HUDEP-2 (cell line): ENCODE measurements at regions not wholly inside any gene's neighbourhood (a gene's known extent, or its start where the extent isn't known, plus 50 kb on each side); places are given as distances from the start of the nearest gene placed in this dataset.
A peak's percentile ranks its signal among the peaks of the same experiment; 100 is the strongest.
"Not testable (repeated sequence)": the region's sequence is repeated elsewhere in the genome, so short reads cannot be mapped to it uniquely, and the experiment has no call there.

ENCODE experiments used
- DNase-seq, 76 experiments: peaks; one replicate each; lab custom pipeline; 2025; ENCODE audit not compliant: unreplicated experiment in 76 of 76; lab: John Stamatoyannopoulos, UW

DNA sequence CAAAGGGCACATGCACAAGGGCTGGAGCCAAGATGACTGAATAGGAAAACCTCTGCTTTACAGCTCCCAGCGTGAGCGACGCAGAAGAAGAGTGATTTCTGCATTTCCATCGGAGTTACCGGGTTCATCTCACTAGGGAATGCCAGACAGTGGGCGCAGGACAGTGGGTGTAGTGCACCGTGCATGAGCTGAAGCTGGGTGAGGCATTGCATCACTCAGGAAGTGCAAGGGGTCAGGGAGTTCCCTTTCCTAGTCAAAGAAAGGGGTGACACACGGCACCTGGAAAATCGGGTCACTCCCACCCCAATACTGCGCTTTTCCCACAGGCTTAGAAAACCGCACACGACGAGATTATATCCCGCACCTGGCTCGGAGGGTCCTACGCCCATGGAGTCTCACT is 64.5 kb upstream of the HTR1E start:
- not testable (repeated sequence) for DNase-seq

DNA sequence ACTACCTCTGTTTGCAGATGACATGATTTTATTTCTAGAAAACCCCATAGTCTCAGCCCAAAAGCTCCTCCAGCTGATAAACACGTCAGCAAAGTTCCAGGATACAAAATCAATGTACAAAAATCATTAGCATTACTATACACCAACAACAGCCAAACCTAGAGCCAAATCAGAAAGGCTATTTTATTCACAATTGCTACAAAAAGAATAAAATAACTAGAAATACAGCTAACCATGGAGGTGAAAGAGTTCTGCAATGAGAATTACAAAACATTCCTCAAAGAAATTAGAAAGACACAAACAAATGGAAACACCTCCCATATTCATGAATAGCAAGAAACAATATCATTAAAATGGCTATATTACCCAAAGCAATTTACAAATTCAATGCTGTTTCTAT is 65.6 kb upstream of the HTR1E start:
- no peak for DNase-seq

DNA sequence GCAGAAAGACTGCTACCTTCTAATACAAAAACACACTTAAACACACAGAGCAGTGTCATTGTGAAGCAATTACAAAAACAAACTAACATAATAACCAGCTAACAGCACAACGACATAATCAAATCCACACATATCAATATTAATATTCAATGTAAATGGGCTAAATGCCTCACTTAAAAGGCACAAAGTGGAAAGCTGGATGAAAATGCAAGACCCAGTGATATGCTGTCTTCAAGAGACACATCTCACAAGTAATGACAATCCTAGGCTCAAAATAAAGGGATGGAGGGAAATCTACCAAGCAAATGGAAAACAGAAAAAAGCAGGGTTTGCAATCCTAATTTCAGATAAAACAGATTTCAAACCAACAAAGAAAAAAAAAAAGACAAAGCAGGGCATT is 67.8 kb upstream of the HTR1E start:
- no peak for DNase-seq

DNA sequence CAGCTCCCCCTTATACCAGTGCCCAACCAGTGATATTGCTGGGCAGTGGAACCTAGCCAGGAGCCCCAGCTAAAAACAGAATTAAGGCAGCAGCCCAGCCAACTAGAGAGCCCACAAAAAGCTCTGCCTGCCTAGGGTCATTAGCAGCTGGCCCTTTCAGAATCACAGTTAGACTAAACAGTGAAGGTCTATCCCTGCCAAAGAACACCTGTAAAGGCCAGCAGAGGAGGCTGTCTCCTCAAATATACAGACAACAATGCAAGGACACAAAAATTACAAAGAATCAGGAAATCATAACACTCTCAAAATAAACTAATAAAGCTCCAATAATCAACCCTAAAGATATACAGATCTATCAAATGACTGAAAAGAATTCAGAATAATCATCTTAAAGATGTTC is 77.8 kb upstream of the HTR1E start:
- no peak for DNase-seq

DNA sequence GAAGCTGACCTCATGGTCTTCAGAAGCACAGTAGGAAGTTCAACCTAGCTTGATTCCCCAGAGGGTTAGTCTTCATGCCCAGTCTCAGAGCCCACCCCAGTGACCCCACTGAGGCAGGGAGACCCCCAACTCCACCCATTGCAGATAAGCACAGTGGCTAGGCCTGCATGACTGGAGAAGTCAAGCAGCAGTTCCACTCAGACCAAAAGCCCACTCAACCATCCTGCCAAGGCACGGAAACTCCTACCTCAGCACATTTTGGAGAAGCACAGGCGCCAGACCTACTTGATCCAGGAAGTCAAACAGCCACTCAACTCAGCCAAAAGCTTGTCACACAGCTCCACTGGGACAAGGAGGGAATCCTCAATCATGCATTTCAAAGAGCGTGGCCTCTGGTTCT is 78.4 kb upstream of the HTR1E start:
- DNase-seq = no peak

DNA sequence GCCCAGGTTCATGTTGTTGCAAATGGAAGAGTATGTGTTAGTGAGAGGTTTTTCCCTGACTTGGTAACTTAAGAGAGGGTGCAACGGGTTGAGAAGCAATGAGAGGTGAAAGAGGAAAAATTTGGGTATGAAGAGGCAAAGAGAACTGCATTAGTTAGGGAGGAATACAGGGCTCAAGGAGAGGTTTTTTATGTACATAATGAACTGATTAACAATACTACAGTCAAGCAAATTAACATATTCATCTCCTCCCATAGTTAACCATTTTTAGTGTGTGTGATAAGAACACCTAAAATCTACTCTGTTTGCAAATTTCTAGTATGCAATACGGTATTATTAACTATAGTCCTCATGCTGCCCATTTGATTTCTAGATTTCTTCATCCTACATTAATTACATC is 79.5 kb upstream of the HTR1E start:
- DNase-seq = no peak

DNA sequence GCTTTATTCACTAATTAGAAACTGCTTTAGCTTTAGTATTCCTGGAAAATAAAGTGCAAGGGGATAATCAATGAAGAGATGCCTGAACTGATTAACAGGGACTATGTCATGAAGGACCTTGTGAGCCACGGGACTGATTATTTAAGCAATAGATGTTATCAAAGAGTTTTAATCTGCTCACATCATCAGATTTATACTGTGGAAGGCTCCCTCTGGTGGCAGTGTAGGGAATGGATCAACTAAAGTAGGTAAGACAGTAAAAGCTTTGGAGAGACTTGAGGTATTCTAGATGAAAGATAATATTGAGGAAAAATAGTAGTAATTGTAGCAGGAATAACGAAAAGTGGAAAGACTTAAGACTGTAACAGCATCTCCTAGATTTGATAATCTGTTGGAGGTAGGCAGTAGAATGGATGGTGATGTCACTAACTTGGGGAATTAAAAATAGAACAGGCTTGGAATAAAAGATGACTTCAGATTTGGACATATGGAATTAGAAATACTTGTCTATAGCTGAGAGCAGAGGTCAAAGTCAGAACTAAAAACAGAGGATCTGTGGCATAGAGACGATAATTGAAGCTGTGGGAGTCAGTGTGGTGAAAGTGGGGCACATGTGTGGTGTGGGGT is 80.3 kb upstream of the HTR1E start:
- DNase-seq = peak in 30 of 76 experiments; percentile 2 to 56 (median 20)

DNA sequence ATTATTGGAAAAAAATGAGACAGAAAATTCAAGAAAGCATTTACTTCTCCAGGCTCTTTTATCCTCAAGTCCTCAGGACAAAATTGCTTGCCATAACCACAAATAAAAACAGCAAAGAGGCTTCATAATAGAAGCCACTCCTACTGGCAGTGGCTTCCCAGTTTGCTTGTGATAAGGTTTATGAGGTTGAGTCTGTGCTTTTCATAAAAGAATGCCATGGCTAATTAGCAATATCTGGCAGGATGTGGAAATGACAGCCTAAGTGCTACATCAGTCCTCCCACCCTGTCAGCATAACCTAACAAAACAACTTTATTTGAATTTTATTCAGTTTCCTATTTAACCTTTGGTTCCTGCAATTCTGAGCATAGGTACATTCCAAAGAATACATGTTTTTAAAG is 80.9 kb upstream of the HTR1E start:
- no peak for DNase-seq

DNA sequence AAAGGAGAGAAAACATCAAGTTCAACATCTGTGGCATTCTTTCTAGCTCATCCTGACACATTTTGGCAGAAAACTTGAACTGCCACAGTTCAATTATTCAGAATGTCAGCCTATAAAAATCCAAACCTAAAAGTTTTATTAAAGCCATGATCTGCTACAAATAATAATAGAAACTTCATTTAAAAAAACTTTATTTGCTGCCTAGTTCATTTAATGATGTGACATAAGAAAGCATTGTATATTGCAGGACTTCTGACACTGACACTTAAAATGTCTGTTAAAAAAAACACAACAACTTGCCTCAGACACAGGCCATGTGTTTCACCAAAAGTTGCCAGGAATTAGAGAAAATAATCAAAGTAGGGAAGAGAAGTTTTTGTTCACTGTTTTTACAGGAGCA is 88.3 kb upstream of the HTR1E start:
- DNase-seq = no peak

DNA sequence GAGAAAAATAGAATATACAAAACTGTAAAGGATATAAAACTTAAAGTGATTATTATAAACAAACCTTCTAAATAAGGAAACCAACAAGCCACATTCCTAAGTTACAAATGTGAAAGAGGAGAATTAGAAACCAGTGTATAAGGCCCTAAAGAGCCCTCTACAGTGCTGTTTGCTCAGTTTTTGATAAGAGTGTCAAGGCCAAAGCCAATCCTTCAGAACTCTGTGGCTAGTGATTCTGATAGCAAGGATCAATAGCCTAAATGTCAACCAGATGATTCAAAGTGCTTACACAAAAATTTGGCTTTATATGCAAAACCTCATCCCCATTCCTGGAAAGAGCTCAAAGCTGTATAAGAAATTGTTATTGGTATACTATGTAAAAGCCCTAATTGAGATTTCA is 104.6 kb upstream of the HTR1E start:
- DNase-seq = no peak

DNA sequence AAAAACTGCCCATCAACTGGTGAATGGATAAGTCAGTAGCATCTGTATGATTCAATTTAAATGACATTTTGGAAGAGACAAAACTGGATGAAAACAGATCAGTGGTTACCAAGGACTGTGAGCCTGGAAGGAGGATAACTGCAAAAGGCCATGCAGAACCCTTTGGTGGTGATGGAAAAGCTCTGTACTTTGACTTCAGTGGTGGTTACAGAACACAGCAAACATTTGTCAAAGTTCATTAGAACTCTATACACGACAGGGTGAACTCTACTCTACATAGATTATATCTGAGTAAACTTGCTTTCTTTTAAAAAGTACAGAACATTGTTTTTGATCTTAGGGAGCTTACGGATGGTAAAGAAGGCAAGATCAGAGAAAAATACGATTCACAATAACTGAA is 111.9 kb upstream of the HTR1E start:
- DNase-seq = no peak

DNA sequence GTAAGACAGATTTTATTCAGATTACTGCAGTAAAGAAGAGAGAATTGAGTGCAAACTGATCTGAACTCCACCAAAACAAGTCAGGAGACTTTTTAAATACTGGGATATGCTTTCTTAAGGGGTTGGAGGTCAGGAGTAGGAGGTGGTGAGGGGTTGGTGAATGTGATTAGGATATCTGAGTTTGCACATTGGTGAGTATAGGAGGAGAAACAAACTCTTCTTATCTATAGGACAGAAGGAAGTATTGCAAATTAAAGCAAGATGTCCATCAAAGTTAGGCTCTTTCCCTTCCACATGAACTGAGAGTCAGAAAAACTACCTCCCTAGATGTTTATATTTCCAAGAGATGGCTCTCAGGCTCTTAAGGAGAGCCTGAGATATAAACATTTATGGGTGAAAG is 114.6 kb upstream of the HTR1E start:
- peak in 1 of 76 experiments; percentile 1 for DNase-seq

DNA sequence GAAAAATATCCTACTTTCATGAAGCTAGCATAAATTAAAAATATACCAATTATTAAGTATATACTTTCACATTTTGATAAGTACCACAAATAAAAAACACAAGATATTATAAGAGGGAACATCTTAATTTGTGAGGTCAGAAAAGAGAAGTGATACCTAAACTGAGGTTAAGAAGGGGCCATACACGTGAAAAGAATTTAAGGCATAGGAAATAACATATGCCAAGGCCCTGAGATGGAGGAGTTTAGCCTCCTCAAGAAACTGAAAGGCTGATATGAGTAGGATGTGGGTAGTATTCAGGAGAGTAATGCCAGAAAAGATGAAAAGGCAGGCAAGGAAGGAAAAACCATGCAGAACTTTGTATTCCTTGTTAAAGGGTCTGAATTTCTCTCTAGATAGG is 116.6 kb upstream of the HTR1E start:
- DNase-seq = no peak

DNA sequence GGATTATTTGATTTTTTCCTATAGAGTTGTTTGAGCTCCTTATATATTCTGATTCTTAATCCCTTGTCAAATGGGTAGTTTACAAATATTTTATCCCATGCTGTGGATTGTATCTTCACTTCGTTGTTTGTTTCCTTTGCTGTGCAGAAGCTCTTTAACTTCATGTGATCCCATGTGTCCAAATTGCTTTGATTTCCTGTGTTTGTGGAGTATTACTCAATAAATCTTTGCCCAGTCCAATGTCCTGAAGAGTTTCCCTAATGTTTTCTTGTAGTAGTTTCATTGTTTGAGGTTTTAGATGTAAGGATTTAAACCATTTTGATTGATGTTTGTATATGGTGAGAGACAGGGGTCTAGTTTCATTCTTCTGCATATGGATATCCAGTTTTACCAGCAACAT is 143.7 kb upstream of the HTR1E start:
- no peak for DNase-seq

DNA sequence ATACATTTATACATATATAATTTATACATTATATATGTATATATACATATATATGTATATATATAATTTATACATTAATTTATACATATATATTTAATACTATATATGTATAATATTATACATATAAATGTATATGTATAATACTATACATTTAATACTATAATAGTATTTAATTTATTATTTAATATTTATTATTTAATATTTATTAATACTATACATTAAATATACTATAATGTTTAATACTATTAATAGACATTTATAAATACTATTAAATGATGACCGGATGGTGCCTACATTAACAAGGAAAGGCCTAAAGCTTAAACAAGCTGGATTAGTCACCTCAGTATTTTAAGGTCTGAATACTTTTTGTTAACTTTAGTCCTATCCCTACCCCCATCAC is 145.9 kb upstream of the HTR1E start:
- no peak for DNase-seq

DNA sequence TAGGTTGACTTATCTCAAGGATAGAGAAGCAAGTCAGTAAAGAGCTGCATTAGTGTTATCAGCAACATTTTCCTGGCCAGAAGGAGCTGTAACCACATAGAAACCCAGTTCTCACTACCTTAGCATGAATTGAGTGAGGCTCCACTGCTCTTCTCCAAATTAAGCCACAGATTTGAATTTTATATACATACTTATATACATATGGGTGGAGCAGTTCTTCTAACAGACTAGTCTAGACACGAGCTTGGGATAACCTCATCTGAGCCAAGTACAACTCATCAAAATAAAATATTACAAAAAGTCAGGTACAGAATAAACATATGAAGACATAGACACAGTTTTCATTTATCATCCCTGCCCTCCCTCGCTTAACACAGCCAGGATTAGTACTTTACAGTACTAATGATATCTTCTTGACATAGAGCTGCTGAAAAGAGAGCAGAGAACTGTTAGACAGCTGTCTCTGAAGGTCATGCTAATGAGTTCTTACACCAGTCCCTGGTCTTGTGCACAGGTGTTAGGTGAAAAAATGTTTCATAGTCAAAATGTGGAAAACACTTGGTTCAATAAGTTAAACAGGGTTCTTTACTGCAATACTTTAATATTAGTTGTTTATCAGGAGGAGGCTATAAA is 147.4 kb upstream of the HTR1E start:
- DNase-seq = no peak

DNA sequence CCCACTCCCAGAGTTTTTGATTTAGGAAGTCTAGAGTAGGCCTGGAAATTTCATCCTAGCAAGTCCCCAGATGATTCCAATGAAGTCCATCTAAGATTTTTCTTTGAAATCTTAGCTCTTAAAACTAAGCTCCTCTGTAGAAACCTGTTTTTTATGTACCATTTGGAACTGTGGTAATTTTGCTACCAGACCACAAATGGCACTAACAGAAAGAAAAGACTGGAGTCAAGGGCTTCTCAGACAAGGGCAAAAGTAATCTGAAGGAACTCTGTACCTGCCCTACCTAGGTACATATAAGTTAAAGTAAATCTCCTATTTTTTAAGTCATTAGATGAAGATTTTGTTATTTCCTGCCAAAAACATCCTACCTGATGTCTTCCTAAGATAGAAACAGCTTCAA is 155.0 kb upstream of the HTR1E start:
- no peak for DNase-seq

DNA sequence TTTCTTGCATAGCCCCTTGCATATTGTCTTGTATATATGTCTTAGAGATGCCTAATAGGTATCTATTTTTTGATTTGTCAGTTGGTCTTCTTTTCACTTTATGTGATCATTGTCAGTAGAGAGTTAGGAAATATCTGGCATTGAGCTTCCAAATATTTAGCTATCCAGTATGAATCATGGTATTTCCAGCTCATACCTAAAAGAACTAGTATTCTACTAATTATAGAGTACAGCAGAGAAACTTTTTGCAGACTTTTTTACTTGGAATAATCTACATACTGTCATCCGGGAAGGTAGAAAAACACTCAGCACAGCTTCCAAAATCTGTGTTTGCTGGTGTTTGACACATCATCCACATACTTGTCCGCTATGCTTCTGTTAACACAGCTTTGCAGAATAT is 156.4 kb upstream of the HTR1E start:
- DNase-seq = no peak

DNA sequence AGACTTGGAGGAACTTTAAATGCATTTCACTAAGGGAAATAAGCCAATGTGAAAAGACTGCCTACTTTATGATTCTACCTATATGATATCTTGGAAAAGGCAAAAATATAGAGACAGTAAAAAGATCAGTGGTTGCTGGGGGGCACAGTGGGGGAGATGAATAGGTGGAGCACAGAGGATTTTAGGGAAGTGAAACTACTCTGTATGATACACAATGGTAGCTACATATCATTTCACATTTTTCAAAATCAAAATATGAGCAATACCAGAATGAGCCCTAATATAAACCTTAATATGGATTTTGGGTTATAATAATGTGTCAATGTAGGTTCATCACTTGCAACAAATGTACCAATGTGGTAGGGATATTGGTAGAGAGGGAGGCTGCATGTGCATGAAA is 161.4 kb upstream of the HTR1E start:
- DNase-seq = no peak

DNA sequence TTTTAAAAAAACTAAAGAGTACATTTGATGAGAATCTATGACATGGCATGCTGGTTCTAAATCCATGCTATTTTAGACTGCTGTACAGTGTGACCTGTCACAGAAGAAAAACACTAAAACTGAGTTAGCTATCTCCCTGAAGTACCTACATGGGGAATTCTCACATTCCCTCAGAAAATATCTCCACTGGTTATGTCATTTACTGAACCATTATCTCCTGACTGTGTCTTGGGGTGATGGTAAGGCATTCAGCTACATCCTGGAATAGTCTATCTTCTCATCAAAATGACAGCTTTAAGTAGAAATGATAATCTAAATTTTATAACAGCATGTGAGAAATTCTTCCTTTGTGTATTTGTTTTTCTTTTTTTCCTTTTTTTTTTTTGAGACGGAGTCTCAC is 172.1 kb upstream of the HTR1E start:
- no peak for DNase-seq

DNA sequence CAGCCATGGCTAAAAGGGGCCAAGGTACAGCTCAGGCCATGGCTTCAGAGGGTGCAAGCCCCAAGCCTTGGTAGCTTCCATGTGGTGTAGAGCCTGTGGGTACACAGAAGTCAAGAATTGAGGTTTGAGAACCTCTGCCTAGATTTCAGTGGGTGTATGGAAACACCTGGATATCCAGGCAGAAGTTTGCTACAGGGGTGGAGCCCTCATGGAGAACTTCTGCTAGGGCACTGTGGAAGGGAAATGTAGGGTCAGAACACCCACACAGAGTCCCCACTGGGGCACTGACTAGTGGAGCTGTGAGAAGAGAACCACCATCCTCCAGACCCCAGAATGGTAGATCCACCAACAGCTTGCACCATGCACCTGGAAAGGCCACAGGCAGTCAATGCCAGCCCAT is 177.4 kb upstream of the HTR1E start:
- not testable (repeated sequence) for DNase-seq

DNA sequence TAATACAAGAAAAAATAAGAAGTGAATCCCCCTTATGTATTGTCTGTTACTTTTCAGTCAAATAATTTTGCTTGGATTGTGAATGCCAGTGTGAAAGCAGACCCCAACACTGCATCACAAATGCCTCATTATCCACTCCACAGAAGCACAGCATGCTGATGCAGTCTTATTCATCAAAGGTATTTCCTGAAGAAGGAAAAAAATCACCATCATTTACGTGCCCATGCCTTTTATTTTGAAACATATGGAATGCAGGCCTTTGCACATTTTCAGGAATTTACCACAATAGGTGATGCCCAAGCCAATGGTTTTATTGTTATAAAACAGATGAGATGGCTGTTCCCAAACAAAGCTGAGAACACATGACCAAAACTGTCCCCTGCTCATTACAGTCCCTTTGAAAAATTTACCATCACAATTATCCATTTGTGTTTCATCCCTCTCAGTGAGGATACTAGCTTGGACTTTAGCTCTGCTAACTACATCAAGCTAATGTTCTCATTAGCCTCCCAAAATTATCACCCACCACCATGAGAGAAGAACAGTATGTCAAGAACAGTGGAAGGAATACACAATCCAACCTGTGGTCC is 180.6 kb upstream of the HTR1E start:
- DNase-seq = no peak

DNA sequence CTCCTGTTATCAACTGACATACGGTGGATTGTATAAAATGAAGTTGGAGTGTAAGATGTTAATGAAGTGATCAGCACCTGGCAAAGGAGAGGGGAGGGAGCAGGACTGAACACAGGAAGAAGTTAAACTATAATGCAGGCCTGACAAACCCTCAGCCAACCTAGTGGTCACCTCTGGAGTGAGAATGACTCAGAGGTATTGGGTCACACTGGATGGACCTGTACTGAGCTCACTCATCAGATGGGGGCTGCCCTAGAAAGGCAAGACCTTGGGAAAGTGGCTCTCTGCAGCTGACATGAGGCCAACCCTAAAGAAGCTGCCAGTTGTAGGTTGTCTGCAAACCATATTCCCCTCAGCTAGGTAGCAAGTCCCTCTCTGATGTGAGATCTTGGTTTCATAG is 193.3 kb upstream of the HTR1E start:
- no peak for DNase-seq
